GM21786 (cell line): ENCODE measurements at regions not wholly inside any gene's neighbourhood (a gene's known extent, or its start where the extent isn't known, plus 50 kb on each side); places are given as distances from the start of the nearest gene placed in this dataset.
"Not testable (repeated sequence)": the region's sequence is repeated elsewhere in the genome, so short reads cannot be mapped to it uniquely, and the experiment has no call there.

ENCODE experiments used
- ATAC-seq: cut with Tn5 transposase; IDR thresholded peaks from one replicate; pipeline ENCODE4 v1.9.1; 2021; ENCODE audit not compliant: unreplicated experiment

DNA sequence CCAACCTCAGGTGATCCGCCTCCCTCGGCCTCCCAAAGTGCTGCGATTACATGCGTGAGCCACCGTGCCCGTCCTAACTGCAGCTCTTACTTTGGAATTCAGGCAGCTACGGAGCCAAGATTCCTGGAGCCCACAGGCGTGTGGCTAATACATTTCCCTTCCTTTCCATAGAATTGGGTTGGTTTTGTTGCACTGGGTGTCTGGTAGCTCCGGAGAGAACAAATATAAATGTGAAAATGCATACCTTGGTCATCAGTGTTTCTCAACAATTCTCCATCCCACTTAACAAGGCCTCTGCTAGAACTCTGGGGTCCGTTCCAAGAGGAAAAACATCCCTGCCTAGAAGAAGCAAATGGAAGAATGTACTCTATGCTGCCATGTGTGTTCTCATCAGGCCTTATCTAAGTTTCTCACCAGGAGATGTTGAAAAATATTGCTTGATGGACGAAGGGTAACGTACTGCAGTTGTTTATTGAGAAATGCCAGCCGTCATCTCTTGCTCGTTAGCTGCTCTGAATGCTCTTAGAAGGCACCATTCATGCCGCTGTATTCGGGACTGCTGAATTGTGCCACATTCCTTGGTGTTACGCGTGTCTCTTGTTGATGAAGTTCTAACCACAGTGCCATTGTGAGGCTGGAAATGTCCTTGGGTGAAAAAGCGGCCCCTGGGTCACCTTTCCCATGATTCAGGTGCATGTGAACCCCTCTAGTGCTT is 50.5 kb upstream of the CD99 start:
- no peak for ATAC-seq

- no peak for ATAC-seq
Measured at GRCh38 chrX:2638279-2638678, 52.8 kb upstream of the CD99 start.

DNA sequence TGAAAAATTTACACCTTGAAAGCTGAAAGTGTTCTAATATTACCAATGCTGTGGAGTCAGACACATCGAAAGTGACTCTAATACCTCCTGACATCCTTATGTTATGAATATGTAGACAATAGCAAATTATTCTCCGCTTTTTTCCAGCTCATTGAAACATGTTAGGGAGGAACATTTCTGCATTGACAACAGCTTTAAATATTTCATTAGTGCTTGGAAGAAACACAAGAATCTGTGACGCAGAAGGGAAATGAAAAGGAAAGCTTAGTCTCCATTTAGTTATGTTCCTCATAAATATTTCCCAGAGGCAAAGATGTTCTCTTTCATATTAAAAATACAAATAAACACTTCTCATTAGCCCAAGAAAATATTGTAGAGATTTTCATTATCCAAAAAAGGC is 55.8 kb upstream of the CD99 start:
- no peak for ATAC-seq

DNA sequence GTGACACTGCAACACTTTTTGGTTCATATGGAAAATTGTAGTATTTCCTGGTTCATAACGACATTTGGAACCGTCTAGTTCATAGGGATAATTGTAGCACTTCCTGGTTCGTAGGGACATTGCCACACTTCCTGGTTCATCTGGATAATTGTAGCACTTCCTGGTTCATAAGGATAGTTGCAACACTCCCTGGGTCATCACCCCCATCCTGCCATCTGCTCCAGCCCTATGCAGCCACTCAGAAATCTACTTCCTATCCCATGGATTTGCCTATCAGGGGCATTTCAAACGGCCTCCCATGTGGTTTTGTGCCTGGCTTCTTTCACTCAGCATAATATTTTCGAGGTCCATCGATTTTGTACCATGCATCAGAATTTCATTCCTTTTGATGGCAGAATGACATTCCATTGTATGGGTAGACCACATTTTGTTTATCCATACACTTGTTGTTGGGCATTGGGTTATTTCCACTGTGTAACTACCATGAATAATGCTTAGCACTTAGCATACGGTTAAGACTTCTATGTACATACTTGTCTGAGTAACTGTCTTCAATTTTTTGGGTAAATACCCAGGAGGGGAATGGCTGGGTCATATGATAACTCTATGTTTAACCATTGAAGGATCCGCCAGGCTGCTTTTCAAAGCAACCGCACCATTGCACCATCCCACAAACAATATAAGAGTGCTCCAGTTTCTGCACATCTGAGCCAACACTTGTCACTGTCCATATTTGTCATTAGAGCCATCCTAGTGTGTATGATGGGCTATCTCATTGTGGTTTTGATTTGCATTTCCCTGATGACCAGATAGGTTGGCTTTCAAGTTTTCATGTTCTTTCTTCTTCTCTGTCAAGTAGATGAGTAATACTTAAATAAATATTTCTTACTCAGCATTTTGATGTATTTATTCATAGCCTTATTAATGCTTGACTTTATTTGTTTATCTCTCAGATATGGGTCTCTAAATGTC is 58.3 kb upstream of the CD99 start:
- no peak for ATAC-seq

- ATAC-seq = no peak
Measured at GRCh38 chrX:2631743-2632532, 59.2 kb upstream of the CD99 start.

- not testable (repeated sequence) for ATAC-seq
Measured at GRCh38 chrX:2630935-2631742, 60.0 kb upstream of the CD99 start.

GRCh38 chrX:2630008-2630934 is 60.8 kb upstream of the CD99 start:
- not testable (repeated sequence) for ATAC-seq

DNA sequence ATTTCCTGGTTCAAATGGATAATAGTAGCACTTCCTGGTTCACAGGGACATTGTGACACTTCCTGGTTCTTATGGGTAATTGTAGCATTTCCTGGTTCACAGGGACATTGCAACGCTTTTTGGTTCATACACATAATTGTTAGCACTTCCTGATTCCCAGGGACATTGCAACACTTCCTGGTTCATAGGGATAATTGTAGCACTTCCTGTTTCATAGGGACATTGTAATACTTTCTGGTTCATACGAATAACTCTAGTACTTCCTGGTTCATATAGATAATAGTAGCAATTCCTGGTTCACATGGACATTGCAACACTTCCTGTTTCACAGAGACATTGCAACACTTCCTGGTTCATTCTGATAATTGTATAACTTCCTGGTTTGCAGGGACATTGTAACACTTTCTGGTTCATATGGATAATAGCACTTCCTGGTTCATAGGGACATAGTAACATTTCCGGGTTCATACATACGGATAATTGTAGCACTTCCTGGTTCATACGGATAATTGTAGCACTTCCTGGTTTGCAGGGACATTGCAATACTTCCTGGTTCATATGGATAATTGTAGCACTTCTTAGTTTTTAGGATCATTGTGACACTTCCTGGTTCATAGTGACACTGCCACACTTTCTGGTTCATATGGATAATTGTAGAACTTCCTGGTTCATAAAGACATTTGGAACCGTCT is 61.6 kb upstream of the CD99 start:
- no peak for ATAC-seq

GRCh38 chrX:2628751-2629315 is 62.3 kb upstream of the CD99 start:
- ATAC-seq = no peak

DNA sequence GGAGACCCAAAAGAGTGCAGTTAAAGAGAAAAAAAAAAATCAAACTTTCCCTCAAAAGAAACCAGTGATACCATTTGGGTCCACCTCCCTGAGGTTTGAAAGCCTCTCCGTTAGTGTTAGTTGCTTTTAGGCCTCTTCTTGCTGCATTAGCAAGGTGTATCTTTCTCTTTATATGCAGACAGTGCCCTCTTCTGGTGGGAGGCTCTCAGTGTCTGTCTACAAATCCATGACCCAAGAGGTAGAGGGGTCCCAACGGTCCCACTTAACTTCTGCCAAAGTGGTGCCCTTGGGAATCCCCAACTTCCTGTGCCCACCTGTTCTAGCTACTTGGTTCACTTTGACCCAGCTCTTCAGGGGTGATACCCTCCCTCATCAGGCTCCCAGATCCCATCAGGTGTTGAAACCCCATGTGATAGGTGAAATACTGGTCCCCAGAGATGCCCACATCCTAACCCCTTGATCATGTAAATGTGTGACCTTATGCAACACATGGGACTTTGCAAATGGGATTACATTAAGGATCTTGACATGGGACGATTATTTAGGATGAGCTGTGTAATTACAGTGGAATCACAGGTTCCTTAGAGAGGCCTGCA is 63.7 kb upstream of the CD99 start:
- ATAC-seq = peak; percentile 73

- ATAC-seq = no peak
Measured at GRCh38 chrX:2626750-2627149, 64.3 kb upstream of the CD99 start.

DNA sequence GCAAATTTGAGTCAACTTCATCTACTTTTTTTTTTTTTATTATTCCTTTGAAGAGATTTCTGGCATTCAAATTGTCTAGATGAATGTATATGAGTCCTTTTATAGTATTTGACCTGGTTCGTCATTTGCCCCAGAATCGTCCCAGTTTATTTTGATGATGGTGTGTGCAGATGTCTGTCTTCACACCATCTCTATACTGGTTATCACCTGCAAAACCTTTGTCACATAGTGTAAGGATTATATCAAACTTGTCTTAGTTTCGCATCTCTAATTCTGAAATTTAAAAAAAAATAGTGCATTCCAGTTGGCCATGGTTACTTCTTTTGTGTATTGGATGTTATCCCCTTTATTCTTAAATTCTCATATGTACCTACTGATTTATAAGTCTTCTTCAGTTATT is 70.5 kb upstream of the CD99 start:
- ATAC-seq = no peak

DNA sequence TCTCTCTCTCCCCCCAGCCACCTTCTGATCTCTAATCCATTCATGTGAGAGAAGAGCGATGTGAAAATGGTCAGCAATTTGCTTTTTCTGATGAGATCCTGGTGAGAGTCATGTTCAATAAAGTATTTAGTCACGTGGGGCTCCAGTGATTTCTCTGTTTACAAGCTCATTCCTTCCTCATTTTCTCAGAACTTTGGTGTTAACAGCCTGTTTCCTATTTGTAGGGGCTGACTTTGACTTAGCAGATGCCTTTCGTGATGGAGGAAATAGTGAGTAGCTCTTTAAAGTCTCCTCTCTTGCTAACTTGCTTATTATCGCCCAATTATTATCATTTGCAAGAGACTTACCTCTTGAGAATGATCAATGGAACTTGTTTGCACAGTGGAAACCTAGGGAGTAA is 72.6 kb upstream of the CD99 start:
- ATAC-seq = no peak

DNA sequence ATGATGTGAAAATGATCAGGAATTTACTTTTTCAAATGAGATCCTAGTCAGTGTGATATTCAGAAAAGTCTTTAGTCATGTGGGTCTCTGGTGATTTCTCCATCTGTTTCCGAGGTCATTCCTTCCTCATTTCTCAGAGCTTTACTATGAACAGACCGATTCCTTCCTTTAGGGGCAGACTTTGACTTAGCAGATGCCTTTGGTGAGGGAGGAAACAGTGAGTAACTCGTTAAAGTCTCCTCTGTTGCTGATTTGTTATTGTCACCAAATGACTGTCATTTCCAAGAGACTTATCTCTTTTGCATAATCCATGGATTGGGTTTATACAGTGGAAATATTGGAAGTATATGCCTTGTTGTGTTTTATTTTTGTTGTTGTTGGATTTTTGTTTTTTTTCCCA is 76.2 kb upstream of the CD99 start:
- ATAC-seq = peak; percentile 52

- no peak for ATAC-seq
Measured at GRCh38 chrX:2610246-2611170, 80.6 kb upstream of the CD99 start.

DNA sequence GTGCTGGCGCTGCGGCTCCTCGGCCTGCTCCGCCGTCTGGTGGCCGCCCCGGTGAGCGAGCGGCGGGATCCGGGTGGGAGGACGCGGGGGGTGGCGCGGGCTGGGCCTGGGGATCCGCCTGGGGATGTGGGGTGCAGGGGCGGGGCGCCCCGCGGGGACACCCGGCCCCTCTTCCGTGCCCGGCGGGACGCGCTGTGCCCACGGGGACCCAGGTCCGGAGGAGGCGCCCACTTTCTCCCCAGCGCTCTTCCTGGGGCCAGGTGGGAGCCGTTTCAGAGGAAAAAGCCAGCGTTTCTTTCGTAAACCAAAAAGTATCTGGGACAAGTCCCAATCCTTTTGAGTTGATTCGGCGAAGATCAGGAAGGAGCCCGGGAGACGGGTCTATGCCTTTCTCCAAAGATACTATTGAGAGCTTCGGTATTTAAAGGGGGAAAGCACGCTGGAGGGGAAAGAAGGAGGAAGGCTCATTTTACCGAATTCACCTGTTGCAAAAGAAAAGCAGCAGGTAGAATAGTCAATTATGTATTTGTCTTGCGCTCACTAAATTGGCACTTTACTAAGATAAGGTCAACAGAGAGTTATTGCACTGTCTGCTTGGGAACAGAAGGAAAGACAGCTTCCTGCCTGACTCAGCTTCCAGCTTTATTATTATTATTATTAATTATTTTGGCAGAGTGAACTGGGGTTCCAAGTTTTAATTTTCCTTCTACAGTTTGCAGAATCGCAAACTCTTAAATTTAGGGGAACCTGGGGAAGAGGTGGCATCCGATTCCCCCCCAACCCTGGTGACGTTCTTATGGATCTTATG is 81.5 kb upstream of the CD99 start:
- ATAC-seq = peak; percentile 2
